IMR-90 (cell line): ENCODE measurements at regions not wholly inside any gene's neighbourhood (a gene's known extent, or its start where the extent isn't known, plus 50 kb on each side); places are given as distances from the start of the nearest gene placed in this dataset.

Experiments
- CHD1 ChIP-seq: IDR thresholded peaks from 2 replicates; pipeline ENCODE4 v1.6.1; 2012; ENCODE audit warnings: low read depth, low read length, improper control_type of control experiment
- MAZ ChIP-seq: IDR thresholded peaks from 2 replicates; pipeline ENCODE4 v1.6.1; 2012; ENCODE audit warnings: low read depth, mild to moderate bottlenecking, low read length, improper control_type of control experiment, moderate library complexity, borderline replicate concordance
- POLR2A ChIP-seq: IDR thresholded peaks from 2 replicates; pipeline ENCODE4 v1.6.1; 2012; ENCODE audit warnings: mild to moderate bottlenecking, low read depth, low read length
- RFX5 ChIP-seq: IDR thresholded peaks from 2 replicates; pipeline ENCODE4 v1.8.0; 2012; ENCODE audit warnings: low read depth, mild to moderate bottlenecking, low read length, moderate library complexity
- TF ChIP-seq, protein P1 (sequence below): conservative IDR thresholded peaks from 2 replicates; pipeline ENCODE4 v1.5.1; 2012; ENCODE audit warnings: mild to moderate bottlenecking, low read depth, low read length, improper control_type of control experiment
- TF ChIP-seq, protein P2 (sequence below): fragments of 150-350 bp; IDR thresholded peaks from 2 replicates; pipeline ENCODE4 v1.6.1; 2016; ENCODE audit warnings: low read depth, mild to moderate bottlenecking, low read length, moderate library complexity, borderline replicate concordance

DNA sequence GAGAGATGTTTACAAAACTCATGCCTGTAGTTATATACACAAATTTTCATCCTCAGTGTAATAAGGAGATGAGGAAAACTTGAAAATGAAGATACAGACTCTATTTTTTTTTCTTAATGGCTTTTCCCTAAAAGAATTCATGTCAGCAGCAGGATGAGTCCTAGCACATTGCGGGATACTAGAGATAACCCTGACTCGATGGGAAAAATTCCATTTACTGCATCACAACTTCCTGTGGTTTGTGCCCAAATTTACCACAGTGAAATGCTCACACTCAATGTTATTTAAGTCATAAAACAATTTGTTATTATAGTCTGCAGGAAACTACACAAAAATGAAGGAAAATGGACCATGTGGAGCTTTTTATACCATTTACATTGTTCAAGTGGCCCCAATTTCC lies 581.9 kb upstream of the ZNF717 start:
- no peak for TF ChIP-seq MAZ
- TF ChIP-seq, protein P1, sequence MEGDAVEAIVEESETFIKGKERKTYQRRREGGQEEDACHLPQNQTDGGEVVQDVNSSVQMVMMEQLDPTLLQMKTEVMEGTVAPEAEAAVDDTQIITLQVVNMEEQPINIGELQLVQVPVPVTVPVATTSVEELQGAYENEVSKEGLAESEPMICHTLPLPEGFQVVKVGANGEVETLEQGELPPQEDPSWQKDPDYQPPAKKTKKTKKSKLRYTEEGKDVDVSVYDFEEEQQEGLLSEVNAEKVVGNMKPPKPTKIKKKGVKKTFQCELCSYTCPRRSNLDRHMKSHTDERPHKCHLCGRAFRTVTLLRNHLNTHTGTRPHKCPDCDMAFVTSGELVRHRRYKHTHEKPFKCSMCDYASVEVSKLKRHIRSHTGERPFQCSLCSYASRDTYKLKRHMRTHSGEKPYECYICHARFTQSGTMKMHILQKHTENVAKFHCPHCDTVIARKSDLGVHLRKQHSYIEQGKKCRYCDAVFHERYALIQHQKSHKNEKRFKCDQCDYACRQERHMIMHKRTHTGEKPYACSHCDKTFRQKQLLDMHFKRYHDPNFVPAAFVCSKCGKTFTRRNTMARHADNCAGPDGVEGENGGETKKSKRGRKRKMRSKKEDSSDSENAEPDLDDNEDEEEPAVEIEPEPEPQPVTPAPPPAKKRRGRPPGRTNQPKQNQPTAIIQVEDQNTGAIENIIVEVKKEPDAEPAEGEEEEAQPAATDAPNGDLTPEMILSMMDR, result no peak
- no peak for TF ChIP-seq CHD1
- TF ChIP-seq, protein P2, sequence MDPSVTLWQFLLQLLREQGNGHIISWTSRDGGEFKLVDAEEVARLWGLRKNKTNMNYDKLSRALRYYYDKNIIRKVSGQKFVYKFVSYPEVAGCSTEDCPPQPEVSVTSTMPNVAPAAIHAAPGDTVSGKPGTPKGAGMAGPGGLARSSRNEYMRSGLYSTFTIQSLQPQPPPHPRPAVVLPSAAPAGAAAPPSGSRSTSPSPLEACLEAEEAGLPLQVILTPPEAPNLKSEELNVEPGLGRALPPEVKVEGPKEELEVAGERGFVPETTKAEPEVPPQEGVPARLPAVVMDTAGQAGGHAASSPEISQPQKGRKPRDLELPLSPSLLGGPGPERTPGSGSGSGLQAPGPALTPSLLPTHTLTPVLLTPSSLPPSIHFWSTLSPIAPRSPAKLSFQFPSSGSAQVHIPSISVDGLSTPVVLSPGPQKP, result no peak
- no peak for TF ChIP-seq POLR2A
- TF ChIP-seq RFX5, result no peak
